IMR-90 (cell line): ENCODE measurements at regions not wholly inside any gene's neighbourhood (a gene's known extent, or its start where the extent isn't known, plus 50 kb on each side); places are given as distances from the start of the nearest gene placed in this dataset.

Source experiments
- ATAC-seq: fragments of 200-7000 bp; cut with Tn5 transposase; 2 replicates; pipeline ENCODE4 v1.9.1; 2020; ENCODE audit warnings: low read depth, mild to moderate bottlenecking, moderate library complexity
- BruUV-seq: library from RNA; stranded (reverse); fragments of 400-500 nt; replicated peaks from 2 replicates; lab custom pipeline; 2021; lab: Mats Ljungman, UMichigan
- CTCF ChIA-PET: fragments of 300-600 bp; formaldehyde crosslinking; extraction: SDS; loops from one replicate; lab custom pipeline; 2021; ENCODE audit warnings: antibody characterized with exemption; lab: Yijun Ruan, JAX
- POLR2A ChIA-PET: fragments of 300-600 bp; sonication (Branson Sonifier 250); formaldehyde crosslinking; loops from one replicate; lab custom pipeline; 2022; ENCODE audit warnings: antibody characterized with exemption; ENCODE audit not compliant: unreplicated experiment; lab: Charles Lee
- DNase-seq: peaks from one replicate; pipeline ENCODE4 v3.0.0; 2013
- H2AFZ ChIP-seq: replicated peaks from 2 replicates; pipeline ENCODE3; 2013; ENCODE audit warnings: low read length, mild to moderate bottlenecking; ENCODE audit not compliant: poor library complexity
- H2AK5ac ChIP-seq: 2 replicates; pipeline ENCODE4 v1.6.1; 2013; ENCODE audit warnings: low read depth, low read length, inconsistent platforms
- H2AK9ac ChIP-seq: replicated peaks from 2 replicates; pipeline ENCODE3; 2013; ENCODE audit warnings: mild to moderate bottlenecking, low read depth, low read length, moderate library complexity; ENCODE audit not compliant: poor library complexity
- H2BK120ac ChIP-seq: 2 replicates; pipeline ENCODE4 v1.6.1; 2013; ENCODE audit warnings: low read depth, low read length, inconsistent platforms
- H2BK15ac ChIP-seq: 3 replicates; pipeline ENCODE4 v1.6.1; 2013; ENCODE audit warnings: low read depth, low read length, inconsistent platforms
- H2BK20ac ChIP-seq: 2 replicates; pipeline ENCODE4 v1.6.1; 2013; ENCODE audit warnings: low read depth, mild to moderate bottlenecking, inconsistent platforms, low read length, moderate library complexity
- H2BK5ac ChIP-seq: 2 replicates; pipeline ENCODE4 v1.6.1; 2013; ENCODE audit warnings: mild to moderate bottlenecking, low read depth, low read length, inconsistent platforms; ENCODE audit not compliant: poor library complexity, severe bottlenecking
- H3K14ac ChIP-seq: replicated peaks from 2 replicates; pipeline ENCODE4 v1.6.1; 2013; ENCODE audit warnings: low read depth, low read length, inconsistent platforms
- H3K18ac ChIP-seq: 2 replicates; pipeline ENCODE4 v1.6.1; 2013; ENCODE audit warnings: low read depth, low read length, control low read depth
- H3K23ac ChIP-seq: 2 replicates; pipeline ENCODE4 v1.6.1; 2013; ENCODE audit warnings: low read depth, low read length, inconsistent platforms
- H3K27ac ChIP-seq: 2 replicates; pipeline ENCODE4 v1.5.1; 2013; ENCODE audit warnings: mild to moderate bottlenecking, control low read depth, low read length; ENCODE audit not compliant: insufficient read depth
- H3K27me3 ChIP-seq: 2 replicates; pipeline ENCODE4 v1.6.1; 2013; ENCODE audit warnings: low read length; ENCODE audit not compliant: control insufficient read depth, insufficient read depth
- H3K36me3 ChIP-seq: 2 replicates; pipeline ENCODE4 v1.6.1; 2013; ENCODE audit warnings: low read length, mixed read lengths; ENCODE audit not compliant: control insufficient read depth, insufficient read depth
- H3K4ac ChIP-seq: 2 replicates; pipeline ENCODE4 v1.6.1; 2013; ENCODE audit warnings: low read depth, low read length, inconsistent platforms
- H3K4me1 ChIP-seq: 2 replicates; pipeline ENCODE4 v1.6.1; 2013; ENCODE audit warnings: low read length, mixed read lengths; ENCODE audit not compliant: control insufficient read depth, insufficient read depth
- H3K4me2 ChIP-seq: 2 replicates; pipeline ENCODE4 v1.6.1; 2013; ENCODE audit warnings: low read depth, mild to moderate bottlenecking, control low read depth, low read length, moderate library complexity
- H3K4me3 ChIP-seq: 2 replicates; pipeline ENCODE4 v1.5.1; 2013; ENCODE audit warnings: low read depth, mild to moderate bottlenecking, control low read depth, low read length, moderate library complexity; ENCODE audit not compliant: insufficient read depth
- H3K56ac ChIP-seq: 2 replicates; pipeline ENCODE4 v1.6.1; 2013; ENCODE audit warnings: low read length, inconsistent platforms; ENCODE audit not compliant: insufficient read depth; ENCODE audit errors: extremely low read depth
- H3K79me1 ChIP-seq, 2 experiments: 2 replicates each; pipeline ENCODE4 v1.6.1; 2013; ENCODE audit warnings: low read length in 2 of 2, inconsistent platforms in 1 of 2, low read depth in 1 of 2
- H3K9ac ChIP-seq: 2 replicates; pipeline ENCODE4 v1.6.1; 2013; ENCODE audit warnings: low read depth, low read length, control low read depth
- H3K9me1 ChIP-seq: 2 replicates; pipeline ENCODE4 v1.6.1; 2013; ENCODE audit warnings: low read length, inconsistent platforms; ENCODE audit not compliant: insufficient read depth
- H3K9me3 ChIP-seq: 2 replicates; pipeline ENCODE4 v1.6.1; 2013; ENCODE audit warnings: low read length; ENCODE audit not compliant: control insufficient read depth, insufficient read depth
- H4K20me1 ChIP-seq: 2 replicates; pipeline ENCODE4 v1.6.1; 2013; ENCODE audit warnings: low read length, inconsistent platforms; ENCODE audit not compliant: insufficient read depth
- H4K5ac ChIP-seq: 2 replicates; pipeline ENCODE4 v1.6.1; 2013; ENCODE audit warnings: mild to moderate bottlenecking, low read depth, low read length, control low read depth
- H4K8ac ChIP-seq, 2 experiments: 2 replicates each; pipeline ENCODE4 v1.6.1; 2013; ENCODE audit warnings: low read depth in 2 of 2, low read length in 2 of 2, control low read depth in 1 of 2, inconsistent platforms in 1 of 2
- H4K91ac ChIP-seq: 2 replicates; pipeline ENCODE4 v1.6.1; 2013; ENCODE audit warnings: low read depth, low read length, inconsistent platforms; ENCODE audit not compliant: insufficient read depth
- MAFK ChIP-seq: IDR thresholded peaks from 2 replicates; pipeline ENCODE4 v1.6.1; 2012; ENCODE audit warnings: low read depth, low read length, improper control_type of control experiment
- MAZ ChIP-seq: IDR thresholded peaks from 2 replicates; pipeline ENCODE4 v1.6.1; 2012; ENCODE audit warnings: low read depth, mild to moderate bottlenecking, low read length, improper control_type of control experiment, moderate library complexity, borderline replicate concordance
- POLR2A ChIP-seq: IDR thresholded peaks from 2 replicates; pipeline ENCODE4 v1.6.1; 2012; ENCODE audit warnings: mild to moderate bottlenecking, low read depth, low read length
- USF2 ChIP-seq: fragments of 150-350 bp; IDR thresholded peaks from 2 replicates; pipeline ENCODE4 v1.6.1; 2017; ENCODE audit warnings: mild to moderate bottlenecking, antibody characterized with exemption, low read length, low read depth
- WGBS, 2 experiments: methylation state at CpG; one replicate each; pipeline versions ENCODE4 v1.1.5 to v1.1.7; 2013; ENCODE audit warnings: missing lambda C conversion rate in 2 of 2; ENCODE audit not compliant: insufficient read length in 1 of 2; ENCODE audit errors: extremely low coverage in 2 of 2; 5-methylcytosine and 5-hydroxymethylcytosine counted together
- dilution Hi-C: fragments of 300-500 bp; cut with HindIII; formaldehyde crosslinking; loops from one replicate; pipeline ENCODE4 v1.14.3; 2018; ENCODE audit warnings: low sequenced_read_pairs; ENCODE audit not compliant: unreplicated experiment
- in situ Hi-C: fragments of 300-500 bp; cut with MboI; formaldehyde crosslinking; loops from 3 replicates; pipeline ENCODE4 v1.14.3; 2019; ENCODE audit warnings: low sequenced_read_pairs, inconsistent platforms, mixed read lengths
- intact Hi-C: fragments of 100-400 bp; cut with micrococcal nuclease; formaldehyde crosslinking; loops from 2 replicates; pipeline ENCODE4 v1.10.0; 2022

DNA sequence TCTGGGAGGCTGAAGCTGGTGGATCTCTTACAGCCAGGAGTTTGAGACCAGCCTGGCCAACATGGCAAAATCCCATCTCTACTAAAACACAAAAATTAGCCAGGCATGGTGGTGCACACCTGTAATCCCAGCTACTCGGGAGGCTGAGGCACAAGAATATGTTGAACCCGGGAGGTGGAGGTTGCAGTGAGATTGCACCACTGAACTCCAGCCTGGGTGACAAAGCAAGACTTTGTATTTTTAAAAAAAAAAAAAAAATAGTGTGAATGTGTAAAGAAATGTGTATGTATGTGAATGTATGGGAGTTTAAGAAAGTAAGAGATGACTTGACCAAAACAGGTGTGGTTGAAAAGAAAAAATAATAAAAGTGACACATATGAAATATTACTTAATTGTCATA is 167.7 kb upstream of the TEX13C start:
- no peaks in the 10 kb centered on the region for H3K36me3 ChIP-seq
- H3K27ac ChIP-seq, result no peak overlapping the region
- no peak overlapping the region for H4K91ac ChIP-seq
- H2AK5ac ChIP-seq, result no peak overlapping the region
- no peaks in the 10 kb centered on the region for H4K20me1 ChIP-seq
- no peak overlapping the region for H3K4me2 ChIP-seq
- H2BK5ac ChIP-seq, result no peak overlapping the region
- intact Hi-C loops (no loop called here), in situ Hi-C loops (no loop called here), dilution Hi-C loops (no loop called here)
- H2AFZ ChIP-seq, result no peak overlapping the region
- no peak overlapping the region for H3K56ac ChIP-seq
- ChIA-PET POLR2A (no interaction called here), CTCF (no interaction called here)
- H3K23ac ChIP-seq, result no peak overlapping the region
- WGBS, 2 experiments, result no CpG with 5 or more reads among the region's 2 CpGs
- H4K5ac ChIP-seq, result no peak overlapping the region
- no peaks in the 10 kb centered on the region for H3K79me1 ChIP-seq
- no peak overlapping the region for H3K4me3 ChIP-seq
- no TSS peak for BruUV-seq
- H2AK9ac ChIP-seq, result no peak overlapping the region
- H2BK120ac ChIP-seq, result no peak overlapping the region
- no peak overlapping the region for H2BK15ac ChIP-seq
- H3K27me3 ChIP-seq, result no peaks in the 10 kb centered on the region
- no peaks in the 10 kb centered on the region for H3K9me3 ChIP-seq
- H3K14ac ChIP-seq, result no peak overlapping the region
- H3K9ac ChIP-seq, result no peak overlapping the region
- DNase-seq (no peak), ATAC-seq (no peak)
- H3K4me1 ChIP-seq, result no peaks in the 10 kb centered on the region
- no peak overlapping the region for H4K8ac ChIP-seq
- H3K18ac ChIP-seq, result no peak overlapping the region
- H3K4ac ChIP-seq, result no peak overlapping the region
- no peaks in the 10 kb centered on the region for H3K9me1 ChIP-seq
- no peak overlapping the region for H2BK20ac ChIP-seq
- TF ChIP-seq USF2 (no peak), POLR2A (no peak), MAZ (no peak), MAFK (no peak)
